Smooth muscle cell (in vitro differentiated cells): ENCODE measurements at regions not wholly inside any gene's neighbourhood (a gene's known extent, or its start where the extent isn't known, plus 50 kb on each side); places are given as distances from the start of the nearest gene placed in this dataset.

Experiments
- DNase-seq: peaks from one replicate; lab custom pipeline; 2025; ENCODE audit not compliant: unreplicated experiment; lab: John Stamatoyannopoulos, UW
- H2AFZ ChIP-seq: fragments of 200-600 bp; sonication (generic); 2 replicates; pipeline ENCODE4 v1.6.0; 2016; ENCODE audit warnings: antibody characterized with exemption, low read depth, mild to moderate bottlenecking
- H3F3A ChIP-seq: fragments of 200-600 bp; sonication (generic); 2 replicates; pipeline ENCODE4 v1.6.0; 2017; ENCODE audit warnings: antibody characterized with exemption, low read depth
- H3K27ac ChIP-seq: fragments of 200-600 bp; sonication (generic); 2 replicates; pipeline ENCODE4 v1.5.1; 2016; ENCODE audit warnings: low read depth, mild to moderate bottlenecking
- H3K27me3 ChIP-seq: fragments of 200-600 bp; sonication (generic); 2 replicates; pipeline ENCODE4 v1.6.1; 2016; ENCODE audit warnings: low read depth, mild to moderate bottlenecking
- H3K36me3 ChIP-seq: fragments of 200-600 bp; sonication (generic); 2 replicates; pipeline ENCODE4 v1.5.1; 2016; ENCODE audit warnings: low read depth
- H3K4me1 ChIP-seq: fragments of 200-600 bp; sonication (generic); 2 replicates; pipeline ENCODE4 v1.5.1; 2016; ENCODE audit warnings: low read depth
- H3K4me2 ChIP-seq: fragments of 200-600 bp; sonication (generic); 2 replicates; pipeline ENCODE4 v1.6.0; 2016; ENCODE audit warnings: mild to moderate bottlenecking
- H3K4me3 ChIP-seq: fragments of 200-600 bp; sonication (generic); 2 replicates; pipeline ENCODE4 v1.5.1; 2016; ENCODE audit warnings: mild to moderate bottlenecking
- H3K79me2 ChIP-seq: fragments of 200-600 bp; sonication (generic); 2 replicates; pipeline ENCODE4 v1.6.0; 2016; ENCODE audit warnings: low read depth, mild to moderate bottlenecking
- H3K9ac ChIP-seq: fragments of 200-600 bp; sonication (generic); 2 replicates; pipeline ENCODE4 v1.6.0; 2016; ENCODE audit warnings: low read depth
- H3K9me3 ChIP-seq: fragments of 200-600 bp; sonication (generic); replicated peaks from 2 replicates; pipeline ENCODE4 v1.5.1; 2016; ENCODE audit warnings: low read depth
- H4K20me1 ChIP-seq: fragments of 200-600 bp; sonication (generic); 2 replicates; pipeline ENCODE4 v1.6.0; 2016; ENCODE audit warnings: low read depth
- CTCF ChIP-seq: fragments of 200-600 bp; sonication (generic); IDR thresholded peaks from 2 replicates; pipeline ENCODE4 v1.5.1; 2017; ENCODE audit warnings: borderline replicate concordance, mild to moderate bottlenecking, antibody characterized with exemption; ENCODE audit not compliant: insufficient read depth, poor library complexity, severe bottlenecking
- WGBS: methylation state at CpG from one replicate; pipeline ENCODE4 v1.1.7; 2016; ENCODE audit warnings: low lambda C conversion rate; 5-methylcytosine and 5-hydroxymethylcytosine counted together

- peaks cover 8% of the 10 kb centered on the region for H3F3A ChIP-seq
- H3K27me3 ChIP-seq: no peaks in the 10 kb centered on the region
- no peak for DNase-seq
- no peaks in the 10 kb centered on the region for H3K36me3 ChIP-seq
- no peaks in the 10 kb centered on the region for H4K20me1 ChIP-seq
- no peak overlapping the region for H3K9ac ChIP-seq
- H2AFZ ChIP-seq: no peak overlapping the region
- 25% methylated on average over 2 of the region's 2 CpGs for WGBS
- no peak for TF ChIP-seq CTCF
- H3K27ac ChIP-seq: peak overlapping the region; percentile 64
- peak overlapping the region; percentile 4 for H3K4me2 ChIP-seq
- H3K79me2 ChIP-seq: no peaks in the 10 kb centered on the region
- no peaks in the 10 kb centered on the region for H3K9me3 ChIP-seq
- no peak overlapping the region for H3K4me3 ChIP-seq
- no peaks in the 10 kb centered on the region for H3K4me1 ChIP-seq
These were observed 365.8 kb upstream of the ZNF608 start for GRCh38 chr5:125112196-125112595.

GRCh38 chr5:125113328-125113727, 366.9 kb upstream of the ZNF608 start:
- Histone ChIP-seq H3K4me3 (no peak overlapping the region), H3K79me2 (no peaks in the 10 kb centered on the region), H3K4me2 (peak overlapping the region; percentile 8), H3F3A (peaks cover 8% of the 10 kb centered on the region), H3K36me3 (no peaks in the 10 kb centered on the region), H3K27me3 (no peaks in the 10 kb centered on the region), H3K9ac (no peak overlapping the region), H3K4me1 (no peaks in the 10 kb centered on the region), H2AFZ (no peak overlapping the region), H3K9me3 (no peaks in the 10 kb centered on the region), H4K20me1 (no peaks in the 10 kb centered on the region), H3K27ac (peak overlapping the region; percentile 64)
- no peak for TF ChIP-seq CTCF
- 64% methylated on average over 2 of the region's 2 CpGs for WGBS
- no peak for DNase-seq

GRCh38 chr5:125115195-125115525, 368.7 kb upstream of the ZNF608 start:
- Histone ChIP-seq H3K4me1 (no peaks in the 10 kb centered on the region), H3K27ac (no peak overlapping the region), H3K9me3 (no peaks in the 10 kb centered on the region), H2AFZ (no peak overlapping the region), H4K20me1 (no peaks in the 10 kb centered on the region), H3F3A (peaks cover 8% of the 10 kb centered on the region), H3K27me3 (no peaks in the 10 kb centered on the region), H3K4me3 (no peak overlapping the region), H3K4me2 (no peak overlapping the region), H3K36me3 (no peaks in the 10 kb centered on the region), H3K79me2 (no peaks in the 10 kb centered on the region), H3K9ac (no peak overlapping the region)
- WGBS: 93% methylated on average over 6 of the region's 6 CpGs
- TF ChIP-seq CTCF: no peak
- no peak for DNase-seq

GRCh38 chr5:125117566-125117965, 371.1 kb upstream of the ZNF608 start:
- Histone ChIP-seq H3K27me3 (no peaks in the 10 kb centered on the region), H2AFZ (no peak overlapping the region), H3K79me2 (no peaks in the 10 kb centered on the region), H3K4me2 (no peak overlapping the region), H3K9me3 (no peaks in the 10 kb centered on the region), H3K27ac (no peak overlapping the region), H3K9ac (no peak overlapping the region), H3K36me3 (no peaks in the 10 kb centered on the region), H4K20me1 (no peaks in the 10 kb centered on the region), H3K4me1 (no peaks in the 10 kb centered on the region), H3F3A (peaks cover 5% of the 10 kb centered on the region), H3K4me3 (no peak overlapping the region)
- 67% methylated on average over 6 of the region's 6 CpGs for WGBS
- TF ChIP-seq CTCF: no peak
- no peak for DNase-seq
